SK-N-SH (cell line): ENCODE measurements at regions not wholly inside any gene's neighbourhood (a gene's known extent, or its start where the extent isn't known, plus 50 kb on each side); places are given as distances from the start of the nearest gene placed in this dataset.

Experiments
- CTCF ChIA-PET: fragments of 300-600, 350-600 bp; formaldehyde crosslinking; extraction: SDS; loops from one replicate; lab custom pipeline; 2021; lab: Yijun Ruan, JAX
- POLR2A ChIA-PET: fragments of 350-600 bp; sonication (Branson Sonifier 250); formaldehyde crosslinking; extraction: SDS; loops from one replicate; lab custom pipeline; 2020; ENCODE audit warnings: antibody characterized with exemption, inconsistent platforms; lab: Yijun Ruan, JAX
- DNase-seq: peaks from one replicate; pipeline ENCODE4 v3.0.0; 2012
- H2AFZ ChIP-seq: fragments of 200-600 bp; sonication (generic); 2 replicates; pipeline ENCODE4 v1.8.1; 2016; ENCODE audit warnings: antibody characterized with exemption, mild to moderate bottlenecking, low read depth
- H3F3A ChIP-seq: fragments of 200-600 bp; sonication (generic); replicated peaks from 2 replicates; pipeline ENCODE3; 2016; ENCODE audit warnings: antibody characterized with exemption, mild to moderate bottlenecking; ENCODE audit not compliant: insufficient read depth
- H3K27ac ChIP-seq, 2 experiments: fragments of 200-500 bp in 1 of 2; fragments of 200-600 bp in 1 of 2; sonication (Bioruptor generic) in 1 of 2; sonication (generic), shearing (Covaris generic) in 1 of 2; 2 replicates each; pipeline versions ENCODE4 v1.5.1 to v1.6.1; 2014 to 2016; ENCODE audit warnings: low read depth in 2 of 2, inconsistent platforms in 1 of 2, low read length in 1 of 2, mild to moderate bottlenecking in 1 of 2, mixed read lengths in 1 of 2
- H3K27me3 ChIP-seq: fragments of 200-600 bp; sonication (generic), shearing (Covaris generic); 2 replicates; pipeline ENCODE4 v1.6.1; 2016; ENCODE audit warnings: mixed run types; ENCODE audit not compliant: insufficient read depth
- H3K36me3 ChIP-seq, 2 experiments: fragments of 200-500 bp in 1 of 2; fragments of 200-600 bp in 1 of 2; sonication (Bioruptor generic) in 1 of 2; sonication (generic) in 1 of 2; replicated peaks in 1 of 2; 2 replicates each; pipeline versions ENCODE3 to v1.5.1; 2014 to 2016; ENCODE audit warnings: low read length in 1 of 2, mild to moderate bottlenecking in 1 of 2; ENCODE audit not compliant: insufficient read depth in 2 of 2, control insufficient read depth in 1 of 2
- H3K4me1 ChIP-seq, 2 experiments: fragments of 200-500 bp in 1 of 2; fragments of 200-600 bp in 1 of 2; sonication (Bioruptor generic) in 1 of 2; sonication (generic), shearing (Covaris generic) in 1 of 2; 2 replicates each; pipeline versions ENCODE4 v1.5.1 to v1.6.1; 2014 to 2016; ENCODE audit warnings: low read depth in 1 of 2, low read length in 1 of 2, mixed run types in 1 of 2; ENCODE audit not compliant: insufficient read depth in 2 of 2, control insufficient read depth in 1 of 2
- H3K4me2 ChIP-seq: fragments of 200-600 bp; sonication (generic), shearing (Covaris generic); 2 replicates; pipeline ENCODE4 v1.6.1; 2017; ENCODE audit warnings: mixed run types
- H3K4me3 ChIP-seq, 2 experiments: fragments of 200-500 bp in 1 of 2; fragments of 200-600 bp in 1 of 2; sonication (Bioruptor generic) in 1 of 2; sonication (generic), shearing (Covaris generic) in 1 of 2; 2 replicates each; pipeline versions ENCODE4 v1.5.1 to v1.8.1; 2014 to 2016; ENCODE audit warnings: low read depth in 2 of 2, inconsistent platforms in 1 of 2, low read length in 1 of 2, mild to moderate bottlenecking in 1 of 2, mixed read lengths in 1 of 2, moderate library complexity in 1 of 2
- H3K79me2 ChIP-seq: fragments of 200-600 bp; sonication (generic); 2 replicates; pipeline ENCODE4 v1.8.1; 2017; ENCODE audit warnings: mild to moderate bottlenecking; ENCODE audit not compliant: insufficient read depth
- H3K9ac ChIP-seq: fragments of 200-600 bp; sonication (generic); 2 replicates; pipeline ENCODE4 v1.6.1; 2017; ENCODE audit warnings: mixed run types
- H3K9me2 ChIP-seq: fragments of 200-600 bp; sonication (generic); 2 replicates; pipeline ENCODE4 v1.6.1; 2017; ENCODE audit warnings: mixed run types
- H3K9me3 ChIP-seq: fragments of 200-600 bp; sonication (generic); 2 replicates; pipeline ENCODE4 v1.6.1; 2017; ENCODE audit warnings: mixed run types, mild to moderate bottlenecking, moderate library complexity
- H4K20me1 ChIP-seq: fragments of 200-600 bp; sonication (generic); 2 replicates; pipeline ENCODE4 v1.6.1; 2017; ENCODE audit warnings: mild to moderate bottlenecking, mixed run types; ENCODE audit not compliant: insufficient read depth
- CHD2 ChIP-seq: fragments of 150-350 bp; IDR thresholded peaks from 2 replicates; pipeline ENCODE4 v1.6.1; 2018; ENCODE audit warnings: low read length; ENCODE audit not compliant: partially characterized antibody
- CTCF ChIP-seq: fragments of 200-600 bp; sonication (generic); IDR thresholded peaks from 2 replicates; pipeline ENCODE4 v1.6.1; 2017; ENCODE audit warnings: antibody characterized with exemption, mild to moderate bottlenecking, moderate library complexity
- ELF1 ChIP-seq: IDR thresholded peaks from 2 replicates; pipeline ENCODE4 v1.4.0; 2012
- FOSL2 ChIP-seq: IDR thresholded peaks from 2 replicates; pipeline ENCODE4 v1.4.0; 2012; ENCODE audit warnings: low read depth, mild to moderate bottlenecking, moderate library complexity, borderline replicate concordance
- FOXM1 ChIP-seq: IDR thresholded peaks from 2 replicates; pipeline ENCODE4 v1.4.0; 2012; ENCODE audit warnings: low read depth, mild to moderate bottlenecking
- GABPA ChIP-seq: IDR thresholded peaks from 2 replicates; pipeline ENCODE4 v1.4.0; 2012; ENCODE audit warnings: low read depth, mild to moderate bottlenecking
- GATA2 ChIP-seq: sonication (generic); formaldehyde crosslinking; IDR thresholded peaks from 2 replicates; pipeline ENCODE4 v1.5.0; 2020; ENCODE audit warnings: mild to moderate bottlenecking, missing genetic modification reagents
- JUND ChIP-seq: IDR thresholded peaks from 2 replicates; pipeline ENCODE4 v1.4.0; 2012
- NRF1 ChIP-seq: IDR thresholded peaks from 2 replicates; pipeline ENCODE4 v1.6.1; 2012; ENCODE audit warnings: low read depth, mild to moderate bottlenecking, low read length
- PBX3 ChIP-seq: IDR thresholded peaks from 2 replicates; pipeline ENCODE4; 2012
- POLR2AphosphoS5 ChIP-seq: IDR thresholded peaks from 2 replicates; pipeline ENCODE4 v1.6.1; 2012; ENCODE audit warnings: low read depth, low read length
- REST ChIP-seq: IDR thresholded peaks from 2 replicates; pipeline ENCODE4 v1.6.1; 2012; ENCODE audit warnings: mild to moderate bottlenecking, low read depth, low read length, moderate library complexity
- RFX5 ChIP-seq: IDR thresholded peaks from 2 replicates; pipeline ENCODE4 v1.6.1; 2012; ENCODE audit warnings: mild to moderate bottlenecking, improper control_type of control experiment, low read length
- RXRA ChIP-seq: IDR thresholded peaks from 2 replicates; pipeline ENCODE4 v1.4.0; 2012; ENCODE audit warnings: low read depth, mild to moderate bottlenecking, borderline replicate concordance
- SIN3A ChIP-seq: IDR thresholded peaks from 2 replicates; pipeline ENCODE4 v1.6.1; 2012; ENCODE audit warnings: low read depth, mild to moderate bottlenecking, low read length, moderate library complexity, borderline replicate concordance
- SMC3 ChIP-seq: IDR thresholded peaks from 2 replicates; pipeline ENCODE4 v1.6.1; 2012; ENCODE audit warnings: low read depth, low read length, improper control_type of control experiment
- TAF1 ChIP-seq: IDR thresholded peaks from 2 replicates; pipeline ENCODE4 v1.6.1; 2012; ENCODE audit warnings: low read depth, mild to moderate bottlenecking, low read length, moderate library complexity, borderline replicate concordance
- USF2 ChIP-seq: fragments of 150-350 bp; IDR thresholded peaks from 2 replicates; pipeline ENCODE4 v1.6.1; 2017; ENCODE audit warnings: antibody characterized with exemption, low read length, low read depth, borderline replicate concordance
- ZBTB33 ChIP-seq: IDR thresholded peaks from 2 replicates; pipeline ENCODE4 v1.4.0; 2012; ENCODE audit warnings: low read depth, borderline replicate concordance
- WGBS: methylation state at CpG from one replicate; pipeline ENCODE4 v1.1.6; 2017; ENCODE audit warnings: low lambda C conversion rate; 5-methylcytosine and 5-hydroxymethylcytosine counted together

GRCh38 chr2:145332210-145332898 is 812.4 kb upstream of the ZEB2 start:
- Histone ChIP-seq H3K27ac (no peak overlapping the region), H3K27me3 (no peaks in the 10 kb centered on the region), H3K4me1 (no peaks in the 10 kb centered on the region), H3K4me3 (no peak overlapping the region), H3K36me3 (no peaks in the 10 kb centered on the region), H3K9me2 (no peaks in the 10 kb centered on the region), H3K9ac (no peak overlapping the region), H3K4me2 (no peak overlapping the region), H3F3A (no peaks in the 10 kb centered on the region), H3K9me3 (no peaks in the 10 kb centered on the region), H3K79me2 (no peaks in the 10 kb centered on the region), H2AFZ (no peak overlapping the region), H4K20me1 (no peaks in the 10 kb centered on the region)
- ChIA-PET CTCF (no interaction called here), POLR2A (no interaction called here)
- DNase-seq: no peak
- WGBS: 84% methylated on average over 7 of the region's 7 CpGs
- TF ChIP-seq ELF1 (no peak), RXRA (no peak), GABPA (no peak), NRF1 (no peak), GATA2 (CRISPR knock-in tag) (no peak), POLR2AphosphoS5 (no peak), TAF1 (no peak), RFX5 (no peak), CHD2 (no peak), SIN3A (no peak)
- TF ChIP-seq, all 33 proteins: peak for 0

- WGBS: 94% methylated on average over 1 of the region's 1 CpG
- TF ChIP-seq ELF1 (no peak), ZBTB33 (no peak), REST (no peak), USF2 (no peak), SMC3 (no peak), CTCF (no peak), FOXM1 (no peak), POLR2AphosphoS5 (no peak), GATA2 (CRISPR knock-in tag) (no peak), FOSL2 (no peak), PBX3 (no peak), JUND (no peak)
Measured at GRCh38 chr2:145329971-145330370, 810.1 kb upstream of the ZEB2 start.

More at GRCh38 chr2:145329971-145330370, 810.1 kb upstream of the ZEB2 start:
- Histone ChIP-seq H3K4me3 (no peak overlapping the region), H4K20me1 (no peaks in the 10 kb centered on the region), H2AFZ (no peak overlapping the region), H3K27me3 (no peaks in the 10 kb centered on the region), H3F3A (no peaks in the 10 kb centered on the region), H3K4me2 (no peak overlapping the region), H3K9me2 (no peaks in the 10 kb centered on the region), H3K4me1 (no peaks in the 10 kb centered on the region), H3K36me3 (no peaks in the 10 kb centered on the region), H3K27ac (no peak overlapping the region), H3K79me2 (no peaks in the 10 kb centered on the region), H3K9me3 (no peaks in the 10 kb centered on the region), H3K9ac (no peak overlapping the region)
- POLR2A ChIA-PET: no interaction called here
- CTCF ChIA-PET: no interaction called here
- DNase-seq: no peak
